CD4-positive, alpha-beta T cell treated with Interferon alpha-2 for 1 hour (primary cell): ENCODE measurements at regions not wholly inside any gene's neighbourhood (a gene's known extent, or its start where the extent isn't known, plus 50 kb on each side); places are given as distances from the start of the nearest gene placed in this dataset.
"Not testable (repeated sequence)": the region's sequence is repeated elsewhere in the genome, so short reads cannot be mapped to it uniquely, and the experiment has no call there.

Experiments
- DNase-seq, 2 donors: peaks; one replicate each; pipeline ENCODE4 v3.0.0-alpha.2; 2020 to 2022

- DNase-seq: no peak
These were observed 104.5 kb downstream of the ZMAT3 start for GRCh38 chr3:178967177-178967532.

GRCh38 chr3:178966299-178967176 is 105.1 kb downstream of the ZMAT3 start:
- peak in 1 of 2 donors; percentile 10 for DNase-seq

- no peak for DNase-seq
These were observed 107.1 kb downstream of the ZMAT3 start for GRCh38 chr3:178964551-178964950.

GRCh38 chr3:178960918-178961317 is 110.7 kb downstream of the ZMAT3 start:
- no peak for DNase-seq

GRCh38 chr3:178960181-178960580 is 111.4 kb downstream of the ZMAT3 start:
- DNase-seq: no peak

GRCh38 chr3:178950676-178951075 is 120.9 kb downstream of the ZMAT3 start:
- no peak for DNase-seq

GRCh38 chr3:178949896-178950295 is 121.7 kb downstream of the ZMAT3 start:
- DNase-seq: no peak

GRCh38 chr3:178948546-178948945 is 123.1 kb downstream of the ZMAT3 start:
- no peak for DNase-seq

GRCh38 chr3:178947738-178948137 is 123.9 kb downstream of the ZMAT3 start:
- no peak for DNase-seq

- DNase-seq: not testable (repeated sequence)
These were observed 129.3 kb downstream of the ZMAT3 start for GRCh38 chr3:178942261-178942660.

GRCh38 chr3:178930116-178930515 is 141.5 kb downstream of the ZMAT3 start:
- no peak for DNase-seq

GRCh38 chr3:178916223-178916622 is 155.4 kb downstream of the ZMAT3 start:
- DNase-seq: no peak

GRCh38 chr3:178915365-178915764 is 156.2 kb downstream of the ZMAT3 start:
- no peak for DNase-seq

GRCh38 chr3:178907081-178907480 is 164.5 kb downstream of the ZMAT3 start:
- DNase-seq: no peak

GRCh38 chr3:178901204-178901603 is 170.4 kb downstream of the ZMAT3 start:
- DNase-seq: no peak

- DNase-seq: no peak
These were observed 171.5 kb downstream of the ZMAT3 start for GRCh38 chr3:178900029-178900646.

GRCh38 chr3:178895178-178895789 is 176.3 kb downstream of the ZMAT3 start:
- no peak for DNase-seq
